Tibial artery (tissue), 4 donors: ENCODE measurements at regions not wholly inside any gene's neighbourhood (a gene's known extent, or its start where the extent isn't known, plus 50 kb on each side); places are given as distances from the start of the nearest gene placed in this dataset.

Experiments
- DNase-seq, 2 donors: peaks; one replicate each; pipeline ENCODE4 v3.0.0-alpha.2; 2019
- H3K27ac ChIP-seq, 2 donors: fragments of 200-600 bp; sonication (generic) in 1 of 2; 1 replicate in 1 of 2; 2 replicates in 1 of 2; pipeline ENCODE4 v1.5.1; 2018 to 2019; ENCODE audit warnings: mild to moderate bottlenecking in 1 of 2
- H3K27me3 ChIP-seq, 2 donors: fragments of 200-600 bp; sonication (generic) in 1 of 2; one replicate each; pipeline versions ENCODE4 v1.5.1 to v1.6.0; 2016 to 2019
- H3K36me3 ChIP-seq, 3 donors: fragments of 200-600 bp; sonication (generic) in 2 of 3; one replicate each; pipeline ENCODE4 v1.5.1; 2016 to 2019; ENCODE audit warnings: mild to moderate bottlenecking in 2 of 3
- H3K4me1 ChIP-seq, 4 donors: fragments of 200-600 bp; sonication (generic) in 2 of 4; 1 replicate in 3 of 4; 2 replicates in 1 of 4; pipeline ENCODE4 v1.5.1; 2016 to 2019
- H3K4me3 ChIP-seq, 2 donors: fragments of 200-600 bp; sonication (generic) in 1 of 2; 1 replicate in 1 of 2; 2 replicates in 1 of 2; pipeline ENCODE4 v1.5.1; 2018 to 2019; ENCODE audit warnings: mild to moderate bottlenecking in 2 of 2
- H3K9me3 ChIP-seq, 3 donors: fragments of 200-600 bp; sonication (generic) in 1 of 3; one replicate each; pipeline ENCODE4 v1.5.1; 2016 to 2019
- CTCF ChIP-seq, 2 experiments: fragments of 200-600 bp in 1 of 2; fragments of 450-650 bp in 1 of 2; IDR thresholded peaks; one replicate each; pipeline ENCODE4 v1.5.1; 2017 to 2019; ENCODE audit warnings: antibody characterized with exemption in 2 of 2, mild to moderate bottlenecking in 1 of 2, moderate library complexity in 1 of 2
- intact Hi-C: fragments of 100-400 bp; cut with DNase I; formaldehyde crosslinking; loops from one replicate; pipeline ENCODE4 v1.15.0; 2023; ENCODE audit warnings: low total_unique reads

- Histone ChIP-seq H3K4me3 (no peak overlapping the region), H3K9me3 (no peaks in the 10 kb centered on the region), H3K27me3 (no peaks in the 10 kb centered on the region), H3K36me3 (no peaks in the 10 kb centered on the region), H3K27ac (peak overlapping the region; percentile 97 to 98), H3K4me1 (peaks cover 24 to 57% (median 29%) of the 10 kb centered on the region in 4 donors)
- no peak for DNase-seq
- no peak for TF ChIP-seq CTCF (IDR thresholded peaks at IDR 0.05)
- intact Hi-C loops = no loop called here
Observed at GRCh38 chr20:50413088-50413500, 97.1 kb upstream of the PTPN1 start.

- H3K36me3 ChIP-seq = no peaks in the 10 kb centered on the region
- intact Hi-C loops = no loop called here
- H3K27ac ChIP-seq = peak overlapping the region; percentile 97 to 98
- TF ChIP-seq CTCF (IDR thresholded peaks at IDR 0.05) = peak in 1 of 2 experiments; percentile 8
- H3K4me3 ChIP-seq = no peak overlapping the region
- peaks cover 24 to 44% (median 29%) of the 10 kb centered on the region in 4 donors for H3K4me1 ChIP-seq
- no peaks in the 10 kb centered on the region for H3K27me3 ChIP-seq
- H3K9me3 ChIP-seq = no peaks in the 10 kb centered on the region
- DNase-seq = no peak
Observed at GRCh38 chr20:50415021-50415515, 95.1 kb upstream of the PTPN1 start.

- intact Hi-C loops = no loop called here
- Histone ChIP-seq H3K27ac (peak overlapping the region; percentile 97 to 98), H3K4me1 (peaks cover 24 to 42% (median 28%) of the 10 kb centered on the region in 4 donors), H3K36me3 (no peaks in the 10 kb centered on the region), H3K9me3 (no peaks in the 10 kb centered on the region), H3K4me3 (peak overlapping the region in 1 of 2 donors; percentile 13), H3K27me3 (no peaks in the 10 kb centered on the region)
- peak; percentile 100 for DNase-seq
- peak in 1 of 2 experiments; percentile 42 for TF ChIP-seq CTCF (IDR thresholded peaks at IDR 0.05)
Observed at GRCh38 chr20:50415516-50416268, 94.5 kb upstream of the PTPN1 start.

- Histone ChIP-seq H3K4me1 (peaks cover 24 to 42% (median 28%) of the 10 kb centered on the region in 4 donors), H3K36me3 (no peaks in the 10 kb centered on the region), H3K9me3 (no peaks in the 10 kb centered on the region), H3K27ac (peak overlapping the region; percentile 97 to 98), H3K4me3 (peak overlapping the region in 1 of 2 donors; percentile 13), H3K27me3 (no peaks in the 10 kb centered on the region)
- intact Hi-C loops = no loop called here
- DNase-seq = no peak
- no peak for TF ChIP-seq CTCF (IDR thresholded peaks at IDR 0.05)
Observed at GRCh38 chr20:50416269-50417022, 93.7 kb upstream of the PTPN1 start.

- no peaks in the 10 kb centered on the region for H3K36me3 ChIP-seq
- no peaks in the 10 kb centered on the region for H3K27me3 ChIP-seq
- no peak for TF ChIP-seq CTCF (IDR thresholded peaks at IDR 0.05)
- H3K9me3 ChIP-seq = no peaks in the 10 kb centered on the region
- H3K4me1 ChIP-seq = peaks cover 24 to 42% (median 28%) of the 10 kb centered on the region in 4 donors
- DNase-seq = no peak
- no peak overlapping the region for H3K4me3 ChIP-seq
- intact Hi-C loops = no loop called here
- peak overlapping the region; percentile 97 to 98 for H3K27ac ChIP-seq
Observed at GRCh38 chr20:50417023-50417329, 93.2 kb upstream of the PTPN1 start.
